Psoas muscle (tissue), 7 donors: ENCODE measurements at regions not wholly inside any gene's neighbourhood (a gene's known extent, or its start where the extent isn't known, plus 50 kb on each side); places are given as distances from the start of the nearest gene placed in this dataset.

Experiments used
- ATAC-seq, 4 donors: fragments of 200-7000 bp; cut with Tn5 transposase; one replicate each; pipeline ENCODE4 v1.9.1; 2020; ENCODE audit warnings: moderate library complexity in 3 of 4, mild to moderate bottlenecking in 2 of 4
- DNase-seq, 2 donors: peaks; one replicate each; pipeline ENCODE4 v3.0.0-alpha.2; 2020
- H3K27ac ChIP-seq: fragments of 200-600 bp; one replicate; pipeline ENCODE4 v1.8.0; 2022
- H3K27me3 ChIP-seq, 3 donors: fragments of 200-600 bp in 1 of 3; one replicate each; pipeline versions ENCODE4 v1.6.1 to v1.8.0; 2013 to 2022; ENCODE audit warnings: low read length in 2 of 3, mild to moderate bottlenecking in 2 of 3, moderate library complexity in 1 of 3; ENCODE audit not compliant: insufficient read depth in 3 of 3
- H3K36me3 ChIP-seq, 2 donors: fragments of 200-600 bp in 1 of 2; one replicate each; pipeline versions ENCODE4 v1.6.1 to v1.8.0; 2013 to 2022; ENCODE audit warnings: low read depth in 1 of 2, mild to moderate bottlenecking in 1 of 2, moderate library complexity in 1 of 2; ENCODE audit not compliant: insufficient read depth in 1 of 2
- H3K4me1 ChIP-seq: fragments of 200-600 bp; one replicate; pipeline ENCODE4 v1.8.0; 2022
- H3K4me3 ChIP-seq: fragments of 200-600 bp; one replicate; pipeline ENCODE4 v1.8.0; 2022; ENCODE audit warnings: mild to moderate bottlenecking
- H3K9me3 ChIP-seq: fragments of 200-600 bp; one replicate; pipeline ENCODE4 v1.8.0; 2022
- CTCF ChIP-seq: fragments of 200-600 bp; IDR thresholded peaks from one replicate; pipeline ENCODE4 v1.8.0; 2022; ENCODE audit warnings: antibody characterized with exemption
- WGBS, 3 donors: extraction: QIAGEN DNeasy Blood & Tissue Kit; methylation state at CpG; one replicate each; pipeline versions ENCODE4 v1.1.6 to v1.1.7; 2013; 5-methylcytosine and 5-hydroxymethylcytosine counted together
- intact Hi-C, 2 donors: fragments of 100-400 bp; cut with DNase I; formaldehyde crosslinking; loops; one replicate each; pipeline versions ENCODE4 v1.11.0 to v1.14.2; 2022
- donor health status: healthy with polysubstance abuse.
- donor health status: DM: no; HTN: no; CAD: no; lungs with moderate emphysema.
- donor health status: Bipolar disorder and iron deficiency.
- donor health status: healthy.
- donor health status: DM: yes; HTN: yes; CAD: no.
- donor health status: DM: no; HTN: no; CAD: no.
- donor health status: DM: yes; HTN: yes; CAD: no.

GRCh38 chr14:26992403-26993115, 394.7 kb upstream of the NOVA1 start:
- intact Hi-C loops, result no loop called here
- no peaks in the 10 kb centered on the region for H3K27me3 ChIP-seq
- ATAC-seq (no peak), DNase-seq (no peak)
- no peak overlapping the region for H3K27ac ChIP-seq
- no peaks in the 10 kb centered on the region for H3K36me3 ChIP-seq
- no peak overlapping the region for H3K4me3 ChIP-seq
- TF ChIP-seq CTCF, result no peak
- peaks cover 1% of the 10 kb centered on the region for H3K9me3 ChIP-seq
- WGBS, 3 donors, result 78 to 86% (median 82%) methylated on average over 3 of the region's 3 CpGs
- no peaks in the 10 kb centered on the region for H3K4me1 ChIP-seq

- Histone ChIP-seq H3K27ac (no peak overlapping the region), H3K4me3 (no peak overlapping the region), H3K9me3 (peaks cover 5% of the 10 kb centered on the region), H3K36me3 (no peaks in the 10 kb centered on the region), H3K4me1 (no peaks in the 10 kb centered on the region), H3K27me3 (no peaks in the 10 kb centered on the region)
- TF ChIP-seq CTCF, result no peak
- 28 to 40% (median 40%) methylated on average over 2 of the region's 2 CpGs for WGBS, 3 donors
- ATAC-seq (no peak), DNase-seq (no peak)
- intact Hi-C loops, result no loop called here
Measured at GRCh38 chr14:26993556-26993955, 395.7 kb upstream of the NOVA1 start.

- ATAC-seq, result no peak
- no peak overlapping the region for H3K27ac ChIP-seq
- intact Hi-C loops, result no loop called here
Measured at GRCh38 chr14:26995301-26995700, 397.5 kb upstream of the NOVA1 start.

GRCh38 chr14:26996246-26996645, 398.4 kb upstream of the NOVA1 start:
- H3K4me1 ChIP-seq, result no peaks in the 10 kb centered on the region
- TF ChIP-seq CTCF, result no peak
- H3K36me3 ChIP-seq, result no peaks in the 10 kb centered on the region
- no peak overlapping the region for H3K4me3 ChIP-seq
- H3K27me3 ChIP-seq, result no peaks in the 10 kb centered on the region
- no peak for ATAC-seq
- no peak for DNase-seq
- 40 to 50% (median 45%) methylated on average over 2 of the region's 2 CpGs for WGBS, 3 donors
- no peak overlapping the region for H3K27ac ChIP-seq
- intact Hi-C loops, result no loop called here
- peaks cover 5% of the 10 kb centered on the region for H3K9me3 ChIP-seq

More at GRCh38 chr14:26995301-26995700, 397.5 kb upstream of the NOVA1 start:
- no peak for DNase-seq
- H3K4me3 ChIP-seq, result no peak overlapping the region
- no peaks in the 10 kb centered on the region for H3K4me1 ChIP-seq
- H3K36me3 ChIP-seq, result no peaks in the 10 kb centered on the region
- no peak for TF ChIP-seq CTCF
- no peaks in the 10 kb centered on the region for H3K27me3 ChIP-seq
- H3K9me3 ChIP-seq, result peaks cover 5% of the 10 kb centered on the region

- Histone ChIP-seq H3K9me3 (peaks cover 5% of the 10 kb centered on the region), H3K27ac (no peak overlapping the region), H3K4me3 (no peak overlapping the region)
Measured at GRCh38 chr14:27002179-27002578, 404.3 kb upstream of the NOVA1 start.

More at GRCh38 chr14:27002179-27002578, 404.3 kb upstream of the NOVA1 start:
- no peaks in the 10 kb centered on the region for H3K4me1 ChIP-seq
- no peaks in the 10 kb centered on the region for H3K27me3 ChIP-seq
- 90 to 93% (median 93%) methylated on average over 2 of the region's 2 CpGs for WGBS, 3 donors
- intact Hi-C loops, result no loop called here
- no peaks in the 10 kb centered on the region for H3K36me3 ChIP-seq
- no peak for TF ChIP-seq CTCF
- DNase-seq (no peak), ATAC-seq (no peak)
